HCT116 (cell line): ENCODE measurements at regions not wholly inside any gene's neighbourhood (a gene's known extent, or its start where the extent isn't known, plus 50 kb on each side); places are given as distances from the start of the nearest gene placed in this dataset.

Experiments
- ATAC-seq: fragments of 200-7000 bp; cut with Tn5 transposase; 2 replicates; pipeline ENCODE4 v1.9.1; 2020; ENCODE audit warnings: mild to moderate bottlenecking, moderate library complexity
- BruUV-seq: library from RNA; stranded (reverse); fragments of 400-500 nt; replicated peaks from 2 replicates; lab custom pipeline; 2021; lab: Mats Ljungman, UMichigan
- CTCF ChIA-PET: fragments of 300-600 bp; sonication (Branson Sonifier 250); formaldehyde crosslinking; loops from one replicate; lab custom pipeline; 2021; ENCODE audit warnings: antibody characterized with exemption; lab: Charles Lee
- POLR2A ChIA-PET: fragments of 300-600, 350-600 bp; sonication (Branson Sonifier 250); formaldehyde crosslinking; loops from one replicate; lab custom pipeline; 2021; ENCODE audit warnings: antibody characterized with exemption; lab: Charles Lee
- RAD21 ChIA-PET, 2 experiments: fragments of 300-600 bp; sonication (Branson Sonifier 250); formaldehyde crosslinking; loops; one replicate each; lab custom pipeline; 2023; ENCODE audit warnings: low total read pairs in 2 of 2; ENCODE audit not compliant: uncharacterized antibody in 2 of 2, unreplicated experiment in 2 of 2, low non-redundant PET in 1 of 2; lab: Charles Lee
- DNase-seq: peaks from one replicate; pipeline ENCODE4 v3.0.0-alpha.2; 2010; ENCODE audit warnings: low read depth, low spot score
- H2AFZ ChIP-seq: fragments of 200-600 bp; shearing (Covaris generic), sonication (generic); 2 replicates; pipeline ENCODE4 v1.6.1; 2017; ENCODE audit warnings: low read depth, mixed run types, mixed read lengths, antibody characterized with exemption, low read length; ENCODE audit not compliant: poor library complexity, severe bottlenecking
- H3K27ac ChIP-seq: 2 replicates; pipeline ENCODE4 v1.5.1; 2012; ENCODE audit warnings: low read depth, low read length
- H3K27me3 ChIP-seq: fragments of 200-600 bp; sonication (generic); 2 replicates; pipeline ENCODE4 v1.6.1; 2016; ENCODE audit warnings: mixed run types, low read length, mixed read lengths; ENCODE audit not compliant: insufficient read depth
- H3K36me3 ChIP-seq, 2 experiments: fragments of 200-500 bp in 1 of 2; fragments of 200-600 bp in 1 of 2; sonication (Bioruptor generic) in 1 of 2; sonication (generic) in 1 of 2; 2 replicates each; pipeline versions ENCODE4 v1.5.1 to v1.6.1; 2014 to 2016; ENCODE audit warnings: low read length in 2 of 2, inconsistent platforms in 1 of 2, mixed read lengths in 1 of 2, mixed run types in 1 of 2; ENCODE audit not compliant: insufficient read depth in 2 of 2, control insufficient read depth in 1 of 2
- H3K4me1 ChIP-seq, 2 experiments: fragments of 200-600 bp in 1 of 2; sonication (generic) in 1 of 2; 2 replicates each; pipeline versions ENCODE4 v1.5.1 to v1.6.1; 2012 to 2017; ENCODE audit warnings: low read length in 2 of 2, inconsistent platforms in 1 of 2, mild to moderate bottlenecking in 1 of 2, mixed read lengths in 1 of 2, mixed run types in 1 of 2, moderate library complexity in 1 of 2; ENCODE audit not compliant: insufficient read depth in 2 of 2, control insufficient read depth in 1 of 2
- H3K4me2 ChIP-seq: fragments of 200-600 bp; sonication (generic); 2 replicates; pipeline ENCODE4 v1.6.1; 2017; ENCODE audit warnings: mixed run types, low read length, mixed read lengths
- H3K4me3 ChIP-seq, 2 experiments: fragments of 200-600 bp in 1 of 2; sonication (generic) in 1 of 2; replicated peaks in 1 of 2; 2 replicates each; pipeline ENCODE4 v1.5.1; 2011 to 2016; ENCODE audit warnings: low read length in 2 of 2, control low read depth in 1 of 2, low read depth in 1 of 2, mild to moderate bottlenecking in 1 of 2, mixed read lengths in 1 of 2, mixed run types in 1 of 2
- H3K79me2 ChIP-seq: fragments of 200-600 bp; sonication (generic); 2 replicates; pipeline ENCODE4 v1.6.1; 2017; ENCODE audit warnings: mild to moderate bottlenecking, mixed run types, low read length, moderate library complexity, mixed read lengths; ENCODE audit not compliant: insufficient read depth
- H3K9ac ChIP-seq: fragments of 200-600 bp; sonication (generic); 2 replicates; pipeline ENCODE4 v1.6.1; 2016; ENCODE audit warnings: low read length, mixed read lengths
- H3K9me2 ChIP-seq: fragments of 200-600 bp; sonication (generic), shearing (Covaris generic); 2 replicates; pipeline ENCODE4 v1.6.1; 2017; ENCODE audit warnings: mixed run types, mild to moderate bottlenecking, moderate library complexity; ENCODE audit not compliant: insufficient read depth
- H3K9me3 ChIP-seq, 2 experiments: fragments of 200-500 bp in 1 of 2; fragments of 200-600 bp in 1 of 2; sonication (Bioruptor generic) in 1 of 2; sonication (generic) in 1 of 2; 2 replicates each; pipeline ENCODE4 v1.6.1; 2014 to 2017; ENCODE audit warnings: low read length in 2 of 2, mixed read lengths in 2 of 2, inconsistent platforms in 1 of 2, low read depth in 1 of 2, mild to moderate bottlenecking in 1 of 2, mixed run types in 1 of 2, moderate library complexity in 1 of 2; ENCODE audit not compliant: control insufficient read depth in 1 of 2, insufficient read depth in 1 of 2
- H4K20me1 ChIP-seq: fragments of 200-600 bp; sonication (generic), shearing (Covaris generic); 2 replicates; pipeline ENCODE4 v1.6.1; 2017; ENCODE audit warnings: mixed run types, mild to moderate bottlenecking, moderate library complexity; ENCODE audit not compliant: insufficient read depth
- POLR2A ChIP-seq: IDR thresholded peaks from 2 replicates; pipeline ENCODE4 v1.7.0; 2011; ENCODE audit warnings: borderline replicate concordance; ENCODE audit not compliant: insufficient read depth, insufficient read length; ENCODE audit errors: extremely low read depth
- RAD21 ChIP-seq: IDR thresholded peaks from 2 replicates; pipeline ENCODE4 v1.6.1; 2012; ENCODE audit warnings: low read depth, mild to moderate bottlenecking
- SRF ChIP-seq: IDR thresholded peaks from 2 replicates; pipeline ENCODE4 v1.6.1; 2012; ENCODE audit warnings: low read depth
- TCF7L2 ChIP-seq: IDR thresholded peaks from 2 replicates; pipeline ENCODE4 v1.7.0; 2011; ENCODE audit warnings: borderline replicate concordance, inconsistent platforms; ENCODE audit not compliant: insufficient read depth, insufficient read length; ENCODE audit errors: extremely low read depth
- ZBTB33 ChIP-seq: IDR thresholded peaks from 2 replicates; pipeline ENCODE4 v1.6.1; 2011; ENCODE audit warnings: mild to moderate bottlenecking, low read length, moderate library complexity; ENCODE audit not compliant: insufficient replicate concordance; ENCODE audit errors: extremely low read depth
- intact Hi-C: fragments of 100-400 bp; cut with micrococcal nuclease; formaldehyde crosslinking; loops from 2 replicates; pipeline ENCODE4 v1.10.0; 2022

- TF ChIP-seq ZBTB33, result no peak
These were observed 193.0 kb downstream of the MELK start (continued) for GRCh38 chr9:36765468-36766341.

DNA sequence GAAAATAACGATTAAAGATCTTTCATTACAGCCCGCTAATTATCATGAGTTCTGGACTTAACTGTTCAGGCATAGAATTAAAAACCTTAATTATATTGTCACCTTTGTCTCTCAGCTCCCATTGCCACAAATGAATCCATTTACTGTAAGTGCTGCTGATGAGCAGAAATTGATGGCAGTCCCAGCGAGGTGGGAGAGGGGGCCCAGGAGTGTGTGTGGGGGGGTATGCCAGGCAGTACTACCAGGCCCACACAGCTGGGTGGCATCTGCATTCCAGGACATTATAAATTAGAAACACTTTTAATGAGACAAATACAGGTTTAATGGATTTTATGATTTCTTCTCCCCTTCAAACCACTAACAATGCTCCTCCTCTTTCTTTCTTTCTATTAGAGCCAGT, 196.0 kb downstream of the MELK start:
- Histone ChIP-seq H2AFZ (no peak overlapping the region), H3K9ac (no peak overlapping the region), H3K4me2 (no peak overlapping the region), H4K20me1 (no peaks in the 10 kb centered on the region), H3K27ac (no peak overlapping the region), H3K36me3 (no peaks in the 10 kb centered on the region), H3K4me3 (no peak overlapping the region), H3K4me1 (peaks cover 0 to 25% of the 10 kb centered on the region in 2 experiments; a peak in 2 of 4 replicates), H3K79me2 (no peaks in the 10 kb centered on the region)
- POLR2A ChIA-PET, result no interaction called here
- no TSS peak for BruUV-seq
- RAD21 ChIA-PET, result no interaction called here
- ATAC-seq (no peak), DNase-seq (no peak)
- CTCF ChIA-PET, result no interaction called here
- TF ChIP-seq RAD21 (no peak), TCF7L2 (no peak), SRF (no peak), POLR2A (no peak)
- TF ChIP-seq, all 23 proteins: peak for 0
- no peaks in the 10 kb centered on the region; a peak in 1 of 4 replicates for H3K9me3 ChIP-seq
- intact Hi-C loops, result no loop called here
- H3K27me3 ChIP-seq, result peaks cover 66% of the 10 kb centered on the region
- no peaks in the 10 kb centered on the region for H3K9me2 ChIP-seq
